G401.6 (cell line): ENCODE measurements at regions not wholly inside any gene's neighbourhood (a gene's known extent, or its start where the extent isn't known, plus 50 kb on each side); places are given as distances from the start of the nearest gene placed in this dataset.

Source experiments
- FAIRE-seq: peaks from 2 replicates; lab custom pipeline; 2012; peaks lifted over from hg19 to GRCh38; lab: Jason Lieb, UNC

GRCh38 chr10:2436933-2437332 is 630.4 kb upstream of the PFKP start:
- no peak for FAIRE-seq

GRCh38 chr10:2431961-2432360 is 635.4 kb upstream of the PFKP start:
- no peak for FAIRE-seq

GRCh38 chr10:2427412-2427811 is 639.9 kb upstream of the PFKP start:
- no peak for FAIRE-seq

- FAIRE-seq, result no peak
Measured at GRCh38 chr10:2425320-2425719, 642.0 kb upstream of the PFKP start.

- FAIRE-seq, result no peak
Measured at GRCh38 chr10:2414562-2414961, 652.8 kb upstream of the PFKP start.

GRCh38 chr10:2414039-2414438 is 653.3 kb upstream of the PFKP start:
- FAIRE-seq, result no peak

- FAIRE-seq, result no peak
Measured at GRCh38 chr10:2410049-2410448, 657.3 kb upstream of the PFKP start.

GRCh38 chr10:2401459-2401858 is 664.1 kb upstream of the ADARB2 start:
- no peak for FAIRE-seq

- FAIRE-seq, result no peak
Measured at GRCh38 chr10:2399482-2399881, 662.2 kb upstream of the ADARB2 start.

GRCh38 chr10:2392145-2392812 is 655.0 kb upstream of the ADARB2 start:
- FAIRE-seq, result no peak

- no peak for FAIRE-seq
Measured at GRCh38 chr10:2387672-2388071, 650.3 kb upstream of the ADARB2 start.

- no peak for FAIRE-seq
Measured at GRCh38 chr10:2387261-2387660, 649.9 kb upstream of the ADARB2 start.

GRCh38 chr10:2380218-2380617 is 642.9 kb upstream of the ADARB2 start:
- no peak for FAIRE-seq

- no peak for FAIRE-seq
Measured at GRCh38 chr10:2367083-2367482, 629.8 kb upstream of the ADARB2 start.

- FAIRE-seq, result no peak
Measured at GRCh38 chr10:2366264-2366931, 629.1 kb upstream of the ADARB2 start.

- no peak for FAIRE-seq
Measured at GRCh38 chr10:2362331-2362730, 625.0 kb upstream of the ADARB2 start.

GRCh38 chr10:2358586-2358985 is 621.3 kb upstream of the ADARB2 start:
- FAIRE-seq, result no peak

- no peak for FAIRE-seq
Measured at GRCh38 chr10:2356670-2357069, 619.3 kb upstream of the ADARB2 start.

- FAIRE-seq, result no peak
Measured at GRCh38 chr10:2351566-2351965, 614.2 kb upstream of the ADARB2 start.

GRCh38 chr10:2342206-2342605 is 604.9 kb upstream of the ADARB2 start:
- FAIRE-seq, result no peak

- FAIRE-seq, result no peak
Measured at GRCh38 chr10:2340831-2341647, 603.7 kb upstream of the ADARB2 start.

- FAIRE-seq, result no peak
Measured at GRCh38 chr10:2335626-2336025, 598.3 kb upstream of the ADARB2 start.

GRCh38 chr10:2334575-2334974 is 597.2 kb upstream of the ADARB2 start:
- no peak for FAIRE-seq
